CD4-positive, alpha-beta T cell treated with Interleukin-17A for 4 hours (primary cell): ENCODE measurements at regions not wholly inside any gene's neighbourhood (a gene's known extent, or its start where the extent isn't known, plus 50 kb on each side); places are given as distances from the start of the nearest gene placed in this dataset.

Source experiments
- DNase-seq: peaks from one replicate; pipeline ENCODE4 v3.0.0-alpha.2; 2020; ENCODE audit warnings: mixed read lengths

DNA sequence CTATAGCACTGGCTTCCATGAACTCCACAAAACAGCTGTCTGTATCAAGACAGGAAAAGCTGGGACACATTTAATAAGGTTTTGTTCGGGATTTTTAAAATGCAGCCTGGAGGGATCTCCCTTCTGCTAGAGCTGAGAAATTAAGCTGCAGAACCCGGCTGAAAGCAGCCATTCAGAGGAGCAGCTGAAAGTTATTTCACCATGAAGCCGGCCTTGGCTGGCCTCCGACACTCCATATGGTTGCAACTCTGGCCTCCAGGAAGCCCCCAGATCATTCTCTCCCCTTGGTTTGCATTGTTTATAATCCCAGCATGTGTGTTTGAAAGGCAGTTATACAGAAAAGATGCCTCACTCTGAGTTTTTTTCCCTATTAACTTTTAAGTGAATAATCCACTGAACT, 239.4 kb downstream of the SPATA18 start:
- DNase-seq: no peak

DNA sequence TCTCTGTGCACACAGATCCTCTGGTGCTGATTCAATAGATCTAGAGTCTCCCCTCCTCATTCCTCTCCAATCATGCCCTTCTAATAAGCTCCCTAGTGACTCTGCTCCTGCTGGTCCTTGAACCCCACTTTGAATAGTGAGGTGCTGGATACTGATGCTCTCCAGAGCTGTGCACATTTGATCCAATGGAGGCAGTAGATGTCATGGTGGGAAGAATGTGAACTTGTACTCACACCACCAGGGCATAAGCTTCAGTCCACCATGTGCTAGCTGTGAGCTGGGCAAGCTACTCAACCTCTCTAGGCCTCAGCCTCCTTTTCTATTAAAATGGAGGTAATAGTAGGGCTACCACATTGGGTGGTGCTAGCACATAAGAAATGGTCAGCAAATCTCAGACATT, 241.1 kb downstream of the SPATA18 start:
- no peak for DNase-seq

DNA sequence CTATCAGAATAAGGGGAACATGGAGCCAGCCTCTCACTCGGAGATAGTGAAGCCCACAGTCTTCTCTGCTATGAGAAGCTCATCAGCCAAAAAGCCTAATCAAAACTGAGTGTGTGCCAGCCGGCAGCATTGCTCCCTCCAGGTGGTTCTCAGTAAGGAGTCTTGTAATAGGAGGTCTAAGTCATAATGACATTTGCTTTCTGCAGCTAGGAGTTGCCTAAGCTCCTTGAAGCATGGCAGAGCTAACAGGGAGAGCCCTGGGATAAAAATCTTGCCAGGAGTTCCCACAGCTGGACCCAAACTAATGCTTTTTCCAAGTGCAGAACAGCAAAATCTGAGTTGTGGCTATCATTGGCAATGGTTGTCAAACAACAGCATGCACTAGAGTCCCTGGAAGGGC, 245.2 kb downstream of the SPATA18 start:
- DNase-seq: no peak

DNA sequence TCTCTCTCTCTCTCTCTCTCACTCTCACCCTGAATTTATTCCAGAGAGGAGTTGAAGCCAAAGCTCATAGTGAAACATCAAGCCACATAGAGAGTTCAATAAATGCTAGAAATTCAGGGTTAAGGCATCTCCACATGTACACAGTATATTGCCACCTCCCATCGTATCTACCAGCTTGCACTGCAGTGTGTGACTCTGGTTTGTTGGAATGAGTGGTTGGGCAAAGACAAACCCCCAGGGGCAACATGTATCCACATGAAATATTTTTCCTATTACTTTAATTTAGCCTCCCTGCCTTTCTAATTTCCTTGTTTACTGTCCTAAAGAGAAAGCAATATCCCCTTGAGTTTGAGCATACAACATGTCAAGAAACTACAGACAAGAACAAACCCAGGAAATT, 247.3 kb downstream of the SPATA18 start:
- DNase-seq: no peak

DNA sequence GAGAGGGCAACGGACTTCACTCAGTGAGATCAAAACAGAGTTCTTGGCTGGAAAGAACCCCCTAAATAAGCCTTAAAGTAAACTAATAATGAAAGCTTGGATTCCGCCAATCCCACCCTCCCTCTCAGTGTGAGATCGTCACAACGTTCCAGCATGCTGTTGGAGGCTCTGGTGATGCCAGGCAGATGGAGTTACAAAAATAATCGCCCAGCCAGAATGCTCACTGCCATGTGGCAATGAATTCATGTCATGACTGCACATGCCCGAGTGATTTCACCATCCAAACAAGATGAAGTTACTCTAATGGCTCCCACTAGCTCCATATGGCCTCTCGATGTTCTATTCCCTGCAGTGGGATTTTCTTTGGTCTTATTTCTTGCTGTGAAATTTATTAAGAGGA, 248.0 kb downstream of the SPATA18 start:
- no peak for DNase-seq

DNA sequence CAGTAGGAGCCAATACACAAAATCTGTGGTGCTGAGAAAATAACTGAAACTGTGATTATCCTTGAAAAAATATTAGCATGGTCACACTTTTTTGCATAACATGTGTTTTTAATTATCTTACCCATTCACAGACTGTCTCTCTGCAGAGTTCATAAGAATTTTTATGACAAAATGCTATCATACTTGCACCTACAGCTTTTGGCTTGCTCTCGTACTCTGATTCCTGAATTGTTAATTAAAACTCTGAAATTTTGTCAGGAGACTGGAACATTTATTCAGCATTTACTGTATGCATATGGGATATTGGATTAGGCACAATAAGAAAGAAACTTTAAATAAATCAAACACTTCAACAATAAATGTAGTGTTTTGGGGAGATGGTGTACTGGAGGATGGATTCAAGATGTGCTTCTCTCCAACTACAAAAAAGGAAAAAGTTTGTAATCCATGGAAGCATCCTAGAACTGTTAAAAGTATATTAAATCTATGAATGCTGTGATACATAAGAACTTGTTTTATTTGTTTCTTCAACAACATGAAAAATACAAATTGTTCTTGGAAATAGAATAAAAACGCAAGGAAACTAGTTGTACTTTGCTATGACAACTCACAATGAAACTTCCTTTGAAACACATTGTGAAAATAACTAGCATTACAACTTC, 260.5 kb downstream of the SPATA18 start:
- DNase-seq: no peak

DNA sequence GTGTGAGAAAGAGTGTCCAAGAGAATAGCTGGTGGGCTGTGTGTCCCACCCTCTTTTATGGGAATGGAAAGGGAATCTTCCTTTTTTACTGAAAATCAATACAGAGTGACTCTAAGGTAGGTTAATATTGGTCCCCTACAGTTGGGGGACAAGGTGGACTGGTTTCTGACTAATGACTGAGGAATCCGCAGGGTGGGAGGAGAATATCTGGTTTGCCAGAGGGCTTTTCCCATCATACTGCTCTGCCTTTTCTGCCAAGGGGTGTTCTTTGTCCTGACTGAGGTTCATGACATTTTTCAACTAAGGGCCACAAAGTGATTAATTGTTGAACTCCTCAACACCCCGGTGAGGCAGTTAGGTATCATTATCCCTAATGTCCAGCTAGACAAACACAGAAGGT, 261.6 kb downstream of the SPATA18 start:
- no peak for DNase-seq

DNA sequence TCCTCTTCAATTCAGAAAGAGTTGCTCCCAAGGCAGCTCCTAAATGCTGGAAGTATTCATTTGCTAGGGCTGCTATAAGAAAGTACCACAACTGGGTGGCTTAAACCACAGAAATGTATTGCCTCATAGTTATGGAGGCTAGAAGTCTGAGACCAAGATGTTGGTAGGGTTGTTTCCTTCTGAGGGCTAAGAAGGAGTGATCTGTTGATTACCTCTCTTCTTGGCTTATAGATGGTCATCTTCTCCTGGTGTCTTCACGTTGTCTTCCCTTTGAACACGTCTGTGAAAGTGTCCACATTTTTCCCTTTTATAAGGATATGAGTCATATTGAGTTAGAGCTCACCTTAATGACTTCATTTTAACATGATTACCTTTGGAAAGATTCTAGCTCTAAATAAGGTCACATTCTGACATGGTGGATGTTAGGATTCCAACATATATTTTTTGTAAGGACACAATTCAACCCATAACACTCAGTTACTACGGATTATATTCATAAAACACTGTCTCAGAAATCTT, 266.3 kb downstream of the SPATA18 start:
- DNase-seq: no peak

DNA sequence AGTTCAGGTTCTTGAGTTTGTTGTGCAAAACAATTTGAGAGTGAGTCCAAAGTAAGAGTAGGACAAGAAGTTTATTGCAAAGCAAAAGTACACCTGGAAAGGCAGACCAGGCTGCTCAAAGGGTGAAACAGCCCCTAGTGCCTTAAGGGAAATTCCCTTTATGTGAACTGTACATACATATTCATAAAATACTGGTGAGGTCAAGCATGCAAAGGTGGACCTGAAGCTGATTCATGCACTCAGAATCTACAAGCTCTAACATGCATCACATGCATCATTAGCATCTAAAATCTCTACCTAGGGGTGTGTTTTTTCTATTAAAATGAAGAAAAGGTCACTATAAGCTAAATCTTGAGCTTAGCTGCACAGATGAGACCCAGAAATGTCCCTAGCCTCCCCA, 266.9 kb downstream of the SPATA18 start:
- no peak for DNase-seq

DNA sequence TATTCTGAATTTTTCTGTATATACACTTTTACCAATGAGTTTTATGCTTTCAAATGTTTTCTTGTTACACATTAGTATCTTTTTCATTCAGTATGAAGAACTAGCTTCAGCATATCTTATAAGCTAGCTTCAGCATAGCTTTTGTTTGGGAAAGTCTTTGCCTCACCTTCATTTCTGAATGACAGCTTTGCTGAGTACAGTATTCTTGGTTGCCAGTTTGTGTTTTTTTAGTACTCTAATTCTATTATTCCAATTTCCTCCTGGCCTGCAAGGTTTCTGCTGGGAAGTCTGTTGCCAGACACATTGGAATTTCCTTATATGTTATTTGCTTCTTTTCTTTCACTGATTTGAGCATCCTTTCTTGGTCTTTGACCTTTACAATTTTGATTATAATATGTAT, 278.8 kb downstream of the SPATA18 start:
- DNase-seq: no peak

DNA sequence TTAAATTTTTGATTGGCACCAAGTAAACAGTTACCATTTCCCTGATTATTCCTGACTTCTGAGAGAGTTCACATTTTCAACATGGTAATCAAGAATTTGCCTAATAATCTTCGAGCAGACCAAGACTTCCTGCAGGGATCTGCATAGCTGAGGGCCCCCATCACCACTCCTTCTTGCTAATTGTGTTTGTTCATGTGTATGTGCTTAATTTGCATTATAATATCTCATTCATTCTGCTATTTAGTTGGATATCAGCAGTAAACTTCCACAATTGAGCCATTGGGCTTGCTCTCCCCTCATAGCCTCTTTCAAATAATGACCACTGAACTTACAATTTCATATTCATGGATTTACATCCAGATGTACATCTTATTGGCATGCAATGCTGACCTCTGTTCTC, 292.5 kb downstream of the SPATA18 start:
- DNase-seq: no peak

DNA sequence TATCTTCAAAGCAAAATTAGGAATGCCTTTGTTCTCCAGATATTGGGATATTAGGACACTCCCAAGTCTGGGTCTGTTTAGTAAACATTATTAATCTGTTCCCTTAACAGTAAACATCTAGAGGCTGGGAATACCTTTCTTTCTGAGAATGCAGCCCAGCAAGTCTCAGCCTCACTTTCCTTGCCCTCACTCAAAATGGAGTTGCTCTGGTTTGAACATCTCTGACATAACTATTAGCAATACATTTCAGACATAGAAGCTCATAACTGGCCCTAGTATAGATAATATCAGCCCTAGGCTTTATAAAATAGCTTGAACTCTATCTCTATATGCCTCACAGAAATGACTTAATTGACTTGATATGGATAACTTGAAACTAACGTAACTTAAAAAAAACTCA, 299.8 kb downstream of the SPATA18 start:
- DNase-seq: no peak

DNA sequence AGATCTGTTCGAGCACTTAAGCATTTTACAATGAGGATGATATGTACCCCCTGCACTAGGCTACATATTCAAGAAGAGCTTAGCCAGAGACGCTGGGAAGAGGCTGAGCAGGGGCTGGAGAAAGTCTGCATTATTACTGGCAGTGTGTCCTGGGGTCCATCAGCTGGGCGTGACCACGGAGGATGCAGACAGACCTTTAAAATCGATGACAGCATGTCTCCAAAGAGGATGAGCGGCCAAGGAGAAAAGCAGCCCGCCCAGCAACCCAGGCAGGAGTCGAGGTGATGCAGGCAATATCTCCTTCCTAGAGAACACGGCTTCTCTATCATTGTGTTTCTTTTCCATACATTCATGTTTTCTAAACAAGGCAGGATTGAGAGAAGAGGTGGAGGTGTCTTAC, 300.7 kb downstream of the USP46 start:
- no peak for DNase-seq

DNA sequence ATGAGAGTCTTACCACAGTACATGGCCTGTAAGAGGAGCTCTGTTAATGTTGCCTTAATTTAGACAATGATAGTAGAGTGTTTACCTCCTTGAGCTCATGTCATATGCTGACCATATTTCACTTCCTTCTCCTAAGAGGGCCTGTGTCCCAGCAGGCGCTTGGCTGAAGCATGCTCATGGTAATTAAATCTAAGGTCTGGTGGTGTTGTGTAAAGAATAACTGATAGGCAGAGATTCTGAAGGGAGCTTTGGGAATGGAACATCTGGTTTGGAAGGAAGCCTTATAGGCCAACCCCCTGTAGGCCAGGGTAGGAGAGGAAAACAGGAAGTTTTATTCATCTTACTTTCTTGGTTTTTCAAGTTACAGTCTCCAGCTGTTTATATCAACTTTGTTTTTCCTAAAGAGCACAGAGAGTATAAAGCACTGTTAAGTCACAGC, 300.2 kb downstream of the USP46 start:
- DNase-seq: no peak

DNA sequence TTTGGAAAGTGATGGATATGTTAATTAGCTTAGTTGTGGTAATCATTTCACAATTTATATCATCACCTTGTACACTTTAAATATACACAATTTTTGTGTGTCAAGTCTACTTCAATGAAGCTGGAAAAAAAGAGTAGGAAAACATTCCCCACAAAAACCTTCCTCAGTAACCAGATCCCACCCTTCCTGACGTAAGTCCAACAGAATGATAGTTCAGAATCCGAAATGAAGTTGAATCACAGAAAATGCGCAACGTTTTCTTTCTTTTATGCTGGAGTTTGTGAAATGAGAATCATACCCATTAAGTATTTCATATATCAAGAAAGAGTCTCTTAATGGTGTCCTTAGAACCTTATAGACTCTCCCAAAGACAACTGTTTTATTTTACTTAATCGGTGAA, 292.9 kb downstream of the USP46 start:
- DNase-seq: no peak

DNA sequence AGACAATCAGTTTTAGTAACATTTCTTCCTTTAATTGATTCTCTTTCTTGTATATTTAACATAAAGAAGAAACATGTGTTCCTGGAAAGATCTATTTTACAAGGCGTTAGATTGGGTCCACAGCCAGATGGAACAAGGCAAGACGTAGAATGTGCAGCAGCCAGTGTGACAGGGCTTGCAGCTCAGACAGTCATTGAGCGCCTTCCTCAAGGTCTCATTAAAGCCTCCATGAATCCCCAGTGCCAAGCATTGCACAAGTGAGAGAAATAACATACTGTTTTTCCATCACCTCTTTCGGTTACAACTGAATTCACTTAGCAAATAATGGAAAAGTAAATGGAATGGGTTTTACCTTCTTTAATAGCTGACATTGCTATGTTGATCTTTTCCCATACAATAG, 292.5 kb downstream of the USP46 start:
- DNase-seq: no peak

DNA sequence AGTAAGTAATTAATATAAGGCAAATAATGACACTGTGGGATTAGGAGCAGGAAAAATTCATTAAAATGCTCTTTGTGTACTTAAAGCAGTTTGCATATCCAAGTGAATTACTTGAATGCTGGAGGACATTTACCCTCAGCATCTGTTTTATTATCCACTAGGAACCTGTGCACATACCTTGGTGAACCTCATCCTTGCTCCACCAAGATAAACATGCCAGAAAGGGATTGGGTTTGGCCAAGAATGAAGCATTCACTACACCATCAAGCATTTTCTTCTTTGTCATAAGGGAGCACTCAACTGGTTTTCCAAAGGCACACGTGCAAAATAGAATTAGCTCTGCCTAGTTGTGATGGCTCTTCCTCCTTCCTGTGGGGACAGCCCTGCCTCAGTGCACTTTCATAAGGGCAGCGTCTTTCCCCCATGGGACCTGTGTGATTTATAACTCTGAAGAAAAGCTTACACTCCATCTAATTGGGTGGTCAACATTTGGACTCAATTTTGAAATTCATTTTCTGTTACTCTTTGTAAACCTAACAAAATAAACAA, 291.7 kb downstream of the USP46 start:
- no peak for DNase-seq

DNA sequence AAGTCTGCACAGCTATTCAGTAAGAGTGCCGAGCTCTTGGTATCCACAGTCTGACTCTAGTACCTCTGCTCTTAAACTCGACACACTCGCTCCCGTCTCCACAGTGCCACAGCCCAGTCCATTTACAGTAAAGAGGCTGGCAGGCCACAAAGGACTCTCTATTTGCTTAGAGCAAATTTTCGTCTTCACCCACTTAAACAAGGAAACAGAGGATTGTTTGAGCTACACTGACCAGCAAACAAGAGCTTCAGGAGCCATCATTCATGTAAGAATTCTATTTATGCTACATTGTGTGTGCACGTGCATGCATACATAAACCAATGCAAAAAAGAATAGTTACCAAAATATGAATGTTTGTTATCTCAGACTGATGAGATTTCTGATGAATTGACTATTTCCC, 290.2 kb downstream of the USP46 start:
- no peak for DNase-seq

DNA sequence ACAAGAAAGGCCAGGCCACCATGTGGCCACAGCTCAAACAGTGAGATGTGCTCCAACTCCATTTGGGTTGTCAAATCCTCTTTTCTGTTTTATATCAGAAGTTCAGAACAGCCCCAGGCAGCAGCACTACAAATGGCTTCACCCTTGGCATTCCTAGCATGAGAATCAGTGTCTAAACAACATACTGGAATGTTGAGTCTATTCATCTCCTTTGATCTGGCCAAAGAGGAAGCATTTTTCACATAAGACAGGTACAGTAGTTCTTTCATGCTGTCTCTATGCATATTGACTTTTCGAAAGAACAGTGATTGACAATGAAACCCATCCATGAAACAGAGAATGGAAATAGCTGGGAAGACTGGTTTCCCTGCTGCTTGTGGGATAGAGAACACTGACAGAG, 289.5 kb downstream of the USP46 start:
- no peak for DNase-seq

DNA sequence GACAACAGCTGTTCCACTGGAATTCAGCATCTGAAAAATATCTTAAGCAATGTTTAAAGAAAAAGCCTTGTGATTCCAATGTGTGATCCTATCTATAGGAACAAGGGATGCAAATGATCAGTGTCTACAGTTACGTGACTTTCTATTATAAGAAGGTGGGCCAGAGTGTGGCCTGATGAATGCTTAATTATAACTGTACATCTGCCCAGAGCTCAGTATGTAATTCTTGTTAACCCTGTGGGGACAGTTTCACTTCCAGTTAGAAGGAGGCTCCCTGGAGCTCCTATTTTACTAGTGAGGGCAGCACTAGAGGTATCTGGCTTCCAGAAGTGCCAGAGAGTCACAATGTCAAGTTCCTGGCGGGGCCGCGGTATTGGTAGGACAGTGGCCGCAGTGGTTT, 288.5 kb downstream of the USP46 start:
- no peak for DNase-seq

DNA sequence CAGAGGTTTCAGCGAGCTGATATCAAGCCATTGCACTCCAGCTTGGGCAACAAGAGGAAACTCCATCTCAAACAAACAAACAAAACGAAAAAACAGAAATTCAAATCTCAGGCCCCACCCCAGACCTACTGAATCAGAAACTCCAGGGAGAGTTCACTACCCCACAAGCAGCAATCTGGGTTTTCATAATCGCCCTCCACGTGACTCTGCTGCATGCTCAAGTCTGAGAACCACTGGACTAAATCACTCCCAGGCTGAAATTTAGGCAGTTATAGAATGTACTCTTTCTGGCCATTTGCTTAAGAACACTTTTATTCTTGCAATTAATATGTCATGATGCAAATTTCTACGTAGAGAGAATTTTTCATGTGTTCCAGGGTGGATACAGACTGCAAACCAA, 287.3 kb downstream of the USP46 start:
- no peak for DNase-seq

DNA sequence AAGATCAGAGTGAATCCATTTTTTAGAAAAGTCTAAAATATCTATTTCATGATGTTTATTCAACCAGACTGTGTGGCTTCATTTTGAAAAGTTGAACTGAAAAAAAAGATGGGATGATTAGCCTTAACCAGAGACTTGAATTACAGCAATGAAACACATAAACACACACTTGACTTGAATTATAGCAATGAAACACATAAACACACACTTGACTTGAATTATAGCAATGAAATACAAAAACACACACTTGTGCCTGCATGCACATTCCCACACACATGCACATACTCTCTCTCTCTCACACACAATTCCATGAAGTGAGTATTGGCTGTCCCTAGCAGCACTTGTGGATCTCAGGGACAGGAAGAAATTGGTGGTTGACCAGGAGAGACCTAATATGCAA, 286.8 kb downstream of the USP46 start:
- DNase-seq: no peak

DNA sequence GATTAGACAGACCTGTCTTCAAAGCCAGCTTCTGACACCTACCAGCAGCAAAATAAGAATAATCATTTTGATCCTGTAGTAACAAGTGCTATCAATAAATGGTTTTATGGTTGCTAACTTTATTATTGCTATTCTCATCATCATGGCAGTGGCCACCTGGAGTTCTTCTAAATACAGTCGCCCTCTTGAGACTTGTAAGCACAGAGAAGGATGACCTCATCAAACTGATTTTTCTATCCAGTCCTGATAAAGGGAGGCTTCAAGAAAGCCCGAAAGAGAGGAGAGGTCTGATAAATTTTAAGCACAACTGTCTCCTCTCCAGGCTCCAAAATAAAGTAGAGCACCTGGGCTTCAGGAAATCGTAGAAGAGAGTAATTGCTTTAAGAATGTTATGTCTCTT, 286.4 kb downstream of the USP46 start:
- no peak for DNase-seq

DNA sequence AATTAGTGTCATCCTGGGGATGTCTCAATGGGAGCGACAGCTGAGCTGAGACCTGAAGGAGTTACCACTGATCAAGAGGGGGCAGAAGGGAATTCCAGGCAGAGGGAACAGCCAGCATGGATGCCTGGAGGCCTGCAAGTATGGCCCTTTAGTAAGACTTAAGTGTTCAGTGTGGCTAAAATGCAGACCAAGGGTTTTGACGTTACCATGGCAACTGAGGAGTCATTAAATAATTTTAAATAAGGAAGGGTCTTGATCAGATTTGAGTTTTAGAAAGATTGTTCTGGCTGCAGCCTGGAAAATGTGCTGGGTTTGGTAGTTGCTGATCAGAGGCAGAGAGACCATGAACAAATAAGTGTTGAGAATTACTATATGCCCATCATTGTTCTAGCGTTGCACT, 285.5 kb downstream of the USP46 start:
- no peak for DNase-seq

DNA sequence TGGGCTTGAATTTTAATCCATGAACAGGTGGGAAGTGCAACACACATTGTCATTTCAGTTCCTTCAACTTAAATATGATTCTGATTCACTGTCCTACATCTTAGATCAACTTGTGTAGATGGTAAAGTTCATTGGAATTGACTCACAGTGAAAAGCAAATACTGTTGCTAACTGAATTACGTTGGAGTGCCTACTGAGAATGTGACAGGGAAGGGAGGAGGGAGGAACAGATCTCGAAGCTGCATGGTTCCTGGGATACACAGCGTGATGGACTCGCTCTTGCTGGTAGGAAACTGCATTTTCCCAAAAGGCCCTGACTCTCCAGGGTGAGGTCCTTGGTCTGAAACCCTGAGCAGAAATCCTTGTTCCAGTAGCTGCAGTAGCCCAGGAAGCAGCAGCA, 284.2 kb downstream of the USP46 start:
- no peak for DNase-seq
